Adrenal gland (tissue), 9 donors: ENCODE measurements at regions not wholly inside any gene's neighbourhood (a gene's known extent, or its start where the extent isn't known, plus 50 kb on each side); places are given as distances from the start of the nearest gene placed in this dataset.

Source experiments
- DNase-seq, 7 donors: peaks; one replicate each; pipeline ENCODE4 v3.0.0-alpha.2; 2019 to 2020
- H3K27ac ChIP-seq, 5 donors: fragments of 200-600 bp; sonication (generic) in 4 of 5; 1 replicate in 3 of 5; 2 replicates in 2 of 5; pipeline versions ENCODE4 v1.5.1 to v1.8.0; 2016 to 2020; ENCODE audit warnings: mild to moderate bottlenecking in 1 of 5
- H3K27me3 ChIP-seq: fragments of 200-600 bp; 2 replicates; pipeline ENCODE4 v1.8.0; 2021
- H3K36me3 ChIP-seq, 2 donors: fragments of 200-600 bp; replicated peaks in 1 of 2; 1 replicate in 1 of 2; 2 replicates in 1 of 2; pipeline versions ENCODE4 v1.5.1 to v1.8.0; 2018 to 2022
- H3K4me1 ChIP-seq, 2 donors: fragments of 200-600 bp; replicated peaks in 1 of 2; 1 replicate in 1 of 2; 2 replicates in 1 of 2; pipeline versions ENCODE4 v1.5.1 to v1.8.0; 2018 to 2021
- H3K4me3 ChIP-seq, 4 donors: fragments of 200-600 bp; sonication (generic) in 3 of 4; one replicate each; pipeline ENCODE4 v1.5.1; 2016 to 2018
- H3K9me3 ChIP-seq, 3 donors: fragments of 200-600 bp; sonication (generic) in 1 of 3; replicated peaks in 1 of 3; 1 replicate in 2 of 3; 2 replicates in 1 of 3; pipeline versions ENCODE4 v1.5.1 to v1.8.0; 2016 to 2021
- CTCF ChIP-seq, 6 experiments: fragments of 450-650 bp in 4 of 6; fragments of 200-600 bp in 2 of 6; sonication (generic) in 1 of 6; IDR thresholded peaks; 1 replicate in 5 of 6; 2 replicates in 1 of 6; pipeline versions ENCODE4 v1.5.1 to v1.8.0; 2016 to 2021; ENCODE audit warnings: antibody characterized with exemption in 6 of 6, mild to moderate bottlenecking in 2 of 6, moderate library complexity in 1 of 6
- POLR2A ChIP-seq, 2 donors: fragments of 450-650 bp; IDR thresholded peaks; one replicate each; pipeline ENCODE4 v1.6.1; 2017; ENCODE audit warnings: antibody characterized with exemption in 2 of 2, mild to moderate bottlenecking in 2 of 2, moderate library complexity in 1 of 2
- WGBS, 4 donors: extraction: QIAGEN DNeasy Blood & Tissue Kit in 2 of 4; methylation state at CpG; one replicate each; pipeline versions ENCODE4 v1.1.5 to v1.1.7; 2013 to 2017; 5-methylcytosine and 5-hydroxymethylcytosine counted together
- intact Hi-C, 2 donors: fragments of 100-400 bp; cut with DNase I; formaldehyde crosslinking; loops; one replicate each; pipeline versions ENCODE4 v1.14.1 to v1.15.0; 2022 to 2023
- small RNA-seq, 2 donors: library from RNA; depleted of rRNA; stranded (forward); fragments of <200 nt; gene quantifications; one replicate each; pipeline ENCODE3, GENCODE V24; 2016
- donor health status: healthy with polysubstance abuse.
- donor health status: Bipolar disorder and iron deficiency.
- donor health status: DM: yes; HTN: yes; CAD: no.
- donor health status: DM: no; HTN: no; CAD: no.
- donor health status: DM: no; HTN: no; CAD: no.

- no peaks in the 10 kb centered on the region for H3K36me3 ChIP-seq
These were observed 52.1 kb upstream of the SLC24A2 start for GRCh38 chr9:19840953-19841352.

More at GRCh38 chr9:19840953-19841352, 52.1 kb upstream of the SLC24A2 start:
- DNase-seq: no peak
- no peaks in the 10 kb centered on the region for H3K9me3 ChIP-seq
- TF ChIP-seq CTCF (IDR thresholded peaks at IDR 0.05): no peak
- no peak for TF ChIP-seq POLR2A (IDR thresholded peaks at IDR 0.05)
- intact Hi-C loops: no loop called here
- H3K4me1 ChIP-seq: no peaks in the 10 kb centered on the region
- no peak overlapping the region for H3K4me3 ChIP-seq
- no peak overlapping the region for H3K27ac ChIP-seq
- WGBS, 4 donors: 44 to 58% (median 57%) methylated on average over 1 of the region's 1 CpG
- H3K27me3 ChIP-seq: no peaks in the 10 kb centered on the region

Small RNAs in the stretch of these regions (small RNA-seq; reads per million reads assigned to genes)
- 0 reads per million in 2 donors for gene AL158077.1
